Keratinocyte (primary cell): ENCODE measurements at regions not wholly inside any gene's neighbourhood (a gene's known extent, or its start where the extent isn't known, plus 50 kb on each side); places are given as distances from the start of the nearest gene placed in this dataset.

Experiments used
- DNase-seq: peaks from one replicate; pipeline ENCODE4 v3.0.0-alpha.2; 2011; ENCODE audit warnings: low read depth, missing footprints, low spot score
- FAIRE-seq: peaks from 2 replicates; lab custom pipeline; 2011; peaks lifted over from hg19 to GRCh38; lab: Jason Lieb, UNC
- H2AFZ ChIP-seq: 2 replicates; pipeline ENCODE4 v1.6.0; 2012; ENCODE audit warnings: low read length, control low read depth, inconsistent platforms; ENCODE audit not compliant: control insufficient read depth
- H3K27ac ChIP-seq: 2 replicates; pipeline ENCODE4 v1.5.1; 2011; ENCODE audit warnings: low read length; ENCODE audit not compliant: control insufficient read depth, insufficient read depth
- H3K27me3 ChIP-seq: 3 replicates; pipeline ENCODE4 v1.6.0; 2011; ENCODE audit warnings: low read length; ENCODE audit not compliant: control insufficient read depth, insufficient read depth; ENCODE audit errors: extremely low read depth
- H3K36me3 ChIP-seq, 2 experiments: 2 replicates in 1 of 2; 3 replicates in 1 of 2; pipeline ENCODE4 v1.5.1; 2011; ENCODE audit warnings: low read length in 2 of 2, mild to moderate bottlenecking in 1 of 2; ENCODE audit not compliant: control insufficient read depth in 2 of 2, insufficient read depth in 2 of 2; ENCODE audit errors: extremely low read depth in 1 of 2
- H3K4me1 ChIP-seq: 3 replicates; pipeline ENCODE4 v1.5.1; 2011; ENCODE audit warnings: low read length; ENCODE audit not compliant: control insufficient read depth, insufficient read depth; ENCODE audit errors: extremely low read depth
- H3K4me2 ChIP-seq: 3 replicates; pipeline ENCODE4 v1.6.0; 2011; ENCODE audit warnings: low read depth, low read length; ENCODE audit not compliant: control insufficient read depth, insufficient read depth; ENCODE audit errors: extremely low read depth
- H3K4me3 ChIP-seq, 3 experiments: fragments of 200-600 bp in 1 of 3; sonication (generic) in 1 of 3; 2 replicates in 2 of 3; 3 replicates in 1 of 3; pipeline ENCODE4 v1.5.1; 2011 to 2016; ENCODE audit warnings: low read length in 3 of 3, mild to moderate bottlenecking in 3 of 3, control low read depth in 2 of 3, inconsistent platforms in 1 of 3, low read depth in 1 of 3, mixed read lengths in 1 of 3, mixed run types in 1 of 3, moderate library complexity in 1 of 3; ENCODE audit not compliant: control insufficient read depth in 2 of 3, insufficient read depth in 2 of 3; ENCODE audit errors: extremely low read depth in 1 of 3
- H3K79me2 ChIP-seq: 2 replicates; pipeline ENCODE4 v1.6.0; 2012; ENCODE audit warnings: low read length; ENCODE audit not compliant: control insufficient read depth, insufficient read depth
- H3K9ac ChIP-seq: 3 replicates; pipeline ENCODE4 v1.6.0; 2011; ENCODE audit warnings: low read length; ENCODE audit not compliant: control insufficient read depth, insufficient read depth; ENCODE audit errors: extremely low read depth
- H3K9me1 ChIP-seq: 3 replicates; pipeline ENCODE4 v1.6.0; 2011; ENCODE audit warnings: low read length; ENCODE audit not compliant: control insufficient read depth, insufficient read depth; ENCODE audit errors: extremely low read depth
- H3K9me3 ChIP-seq: 2 replicates; pipeline ENCODE4 v1.5.1; 2012; ENCODE audit warnings: low read depth, low read length; ENCODE audit not compliant: control insufficient read depth
- H4K20me1 ChIP-seq: 3 replicates; pipeline ENCODE4 v1.6.0; 2011; ENCODE audit warnings: low read length; ENCODE audit not compliant: control insufficient read depth, insufficient read depth; ENCODE audit errors: extremely low read depth
- EZH2 ChIP-seq: IDR thresholded peaks from one replicate; pipeline ENCODE4 v1.6.1; 2012; ENCODE audit warnings: inconsistent platforms, mild to moderate bottlenecking, low read length, moderate library complexity
- dilution Hi-C: fragments of 300-500 bp; cut with MboI; formaldehyde crosslinking; loops from one replicate; pipeline ENCODE4 v1.7.0; 2020; ENCODE audit warnings: low sequenced_read_pairs; ENCODE audit not compliant: extremely low pct_ligation_motif_present
- TF ChIP-seq, protein P1 (sequence below), 3 experiments: IDR thresholded peaks in 1 of 3; conservative IDR thresholded peaks in 1 of 3; optimal IDR thresholded peaks in 1 of 3; 2 replicates in 2 of 3; 3 replicates in 1 of 3; pipeline versions ENCODE3 to v1.5.1; 2011; ENCODE audit warnings: low read length in 3 of 3, mild to moderate bottlenecking in 3 of 3, moderate library complexity in 2 of 3, control low read depth in 1 of 3, inconsistent platforms in 1 of 3; ENCODE audit not compliant: insufficient read depth in 2 of 3; ENCODE audit errors: extremely low read depth in 1 of 3

DNA sequence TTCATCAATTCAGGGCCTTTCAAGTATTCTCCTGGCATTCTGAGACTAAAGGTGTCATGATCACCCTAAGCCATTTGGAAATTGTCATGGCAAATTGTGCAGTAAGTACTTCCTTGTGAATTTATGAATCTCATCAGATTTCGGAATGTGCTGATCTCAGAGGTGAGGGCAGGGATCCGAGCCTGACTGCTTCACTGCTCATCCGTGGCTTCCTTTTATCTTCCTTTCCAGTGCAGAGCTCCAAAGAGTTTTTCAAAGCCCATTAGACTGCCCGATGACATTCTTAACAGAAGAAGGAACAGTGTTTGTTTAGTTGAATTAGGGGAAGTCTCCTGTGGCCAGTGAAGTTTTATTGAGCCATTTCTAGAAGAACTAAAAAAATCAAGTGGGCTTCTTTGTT is 182.8 kb upstream of the GDNF start:
- Histone ChIP-seq H2AFZ (no peak overlapping the region), H3K4me2 (no peak overlapping the region), H3K27ac (no peak overlapping the region), H3K79me2 (no peaks in the 10 kb centered on the region), H3K4me3 (no peak overlapping the region), H3K4me1 (no peaks in the 10 kb centered on the region), H3K9me1 (no peaks in the 10 kb centered on the region), H4K20me1 (no peaks in the 10 kb centered on the region), H3K9me3 (no peaks in the 10 kb centered on the region), H3K36me3 (no peaks in the 10 kb centered on the region), H3K9ac (no peak overlapping the region), H3K27me3 (no peaks in the 10 kb centered on the region)
- TF ChIP-seq, protein P1, sequence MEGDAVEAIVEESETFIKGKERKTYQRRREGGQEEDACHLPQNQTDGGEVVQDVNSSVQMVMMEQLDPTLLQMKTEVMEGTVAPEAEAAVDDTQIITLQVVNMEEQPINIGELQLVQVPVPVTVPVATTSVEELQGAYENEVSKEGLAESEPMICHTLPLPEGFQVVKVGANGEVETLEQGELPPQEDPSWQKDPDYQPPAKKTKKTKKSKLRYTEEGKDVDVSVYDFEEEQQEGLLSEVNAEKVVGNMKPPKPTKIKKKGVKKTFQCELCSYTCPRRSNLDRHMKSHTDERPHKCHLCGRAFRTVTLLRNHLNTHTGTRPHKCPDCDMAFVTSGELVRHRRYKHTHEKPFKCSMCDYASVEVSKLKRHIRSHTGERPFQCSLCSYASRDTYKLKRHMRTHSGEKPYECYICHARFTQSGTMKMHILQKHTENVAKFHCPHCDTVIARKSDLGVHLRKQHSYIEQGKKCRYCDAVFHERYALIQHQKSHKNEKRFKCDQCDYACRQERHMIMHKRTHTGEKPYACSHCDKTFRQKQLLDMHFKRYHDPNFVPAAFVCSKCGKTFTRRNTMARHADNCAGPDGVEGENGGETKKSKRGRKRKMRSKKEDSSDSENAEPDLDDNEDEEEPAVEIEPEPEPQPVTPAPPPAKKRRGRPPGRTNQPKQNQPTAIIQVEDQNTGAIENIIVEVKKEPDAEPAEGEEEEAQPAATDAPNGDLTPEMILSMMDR (optimal IDR thresholded peaks at IDR 0.05 in 1 of 3, IDR thresholded peaks at IDR 0.05 in 1 of 3, conservative IDR thresholded peaks at IDR 0.05 in 1 of 3; ENCODE audit: extremely low read depth in 1 of 3, insufficient read depth in 2 of 3, low read length in 3 of 3) = no peak
- no peak for TF ChIP-seq EZH2
- DNase-seq (no peak), FAIRE-seq (no peak)
- dilution Hi-C loops = no loop called here

DNA sequence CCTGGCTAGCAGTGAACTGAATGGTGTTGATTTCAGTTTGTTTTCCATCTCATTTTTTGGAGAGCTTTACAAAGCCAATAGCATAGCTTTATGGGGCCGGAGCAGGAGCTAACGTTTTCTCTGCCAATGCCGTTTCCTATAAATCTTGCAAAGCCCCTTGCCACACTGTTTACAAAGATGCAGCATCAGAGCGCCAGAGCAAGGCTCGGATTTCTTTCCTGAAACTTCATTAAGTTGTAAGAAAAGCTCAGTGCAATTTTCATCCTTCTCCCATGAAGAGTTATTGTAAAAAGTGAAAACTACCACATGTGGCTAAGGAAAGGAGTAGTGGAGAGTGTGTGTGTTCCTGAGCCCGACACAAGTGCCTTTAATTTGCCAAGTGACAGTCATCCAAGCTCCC is 178.2 kb upstream of the GDNF start:
- Histone ChIP-seq H4K20me1 (no peaks in the 10 kb centered on the region), H2AFZ (no peak overlapping the region), H3K27ac (no peak overlapping the region), H3K4me1 (no peaks in the 10 kb centered on the region), H3K79me2 (no peaks in the 10 kb centered on the region), H3K4me3 (no peak overlapping the region), H3K9me1 (no peaks in the 10 kb centered on the region), H3K36me3 (no peaks in the 10 kb centered on the region), H3K4me2 (no peak overlapping the region), H3K9ac (no peak overlapping the region), H3K9me3 (no peaks in the 10 kb centered on the region), H3K27me3 (peaks cover 9% of the 10 kb centered on the region)
- no peak for TF ChIP-seq EZH2
- TF ChIP-seq, protein P1 (optimal IDR thresholded peaks at IDR 0.05 in 1 of 3, IDR thresholded peaks at IDR 0.05 in 1 of 3, conservative IDR thresholded peaks at IDR 0.05 in 1 of 3; ENCODE audit: extremely low read depth in 1 of 3, insufficient read depth in 2 of 3, low read length in 3 of 3) = no peak
- DNase-seq = no peak
- no peak for FAIRE-seq
- dilution Hi-C loops = no loop called here
